ENCODE measurements at regions not wholly inside any gene's neighbourhood (a gene's known extent, or its start where the extent isn't known, plus 50 kb on each side); places are given as distances from the start of the nearest gene placed in this dataset.

GRCh38 chr4:28759064-28759463 lies 1898.4 kb downstream of the STIM2 start:
- CTCF ChIA-PET = no interaction called here
- POLR2A ChIA-PET = no interaction called here
- TF ChIP-seq, protein P1, sequence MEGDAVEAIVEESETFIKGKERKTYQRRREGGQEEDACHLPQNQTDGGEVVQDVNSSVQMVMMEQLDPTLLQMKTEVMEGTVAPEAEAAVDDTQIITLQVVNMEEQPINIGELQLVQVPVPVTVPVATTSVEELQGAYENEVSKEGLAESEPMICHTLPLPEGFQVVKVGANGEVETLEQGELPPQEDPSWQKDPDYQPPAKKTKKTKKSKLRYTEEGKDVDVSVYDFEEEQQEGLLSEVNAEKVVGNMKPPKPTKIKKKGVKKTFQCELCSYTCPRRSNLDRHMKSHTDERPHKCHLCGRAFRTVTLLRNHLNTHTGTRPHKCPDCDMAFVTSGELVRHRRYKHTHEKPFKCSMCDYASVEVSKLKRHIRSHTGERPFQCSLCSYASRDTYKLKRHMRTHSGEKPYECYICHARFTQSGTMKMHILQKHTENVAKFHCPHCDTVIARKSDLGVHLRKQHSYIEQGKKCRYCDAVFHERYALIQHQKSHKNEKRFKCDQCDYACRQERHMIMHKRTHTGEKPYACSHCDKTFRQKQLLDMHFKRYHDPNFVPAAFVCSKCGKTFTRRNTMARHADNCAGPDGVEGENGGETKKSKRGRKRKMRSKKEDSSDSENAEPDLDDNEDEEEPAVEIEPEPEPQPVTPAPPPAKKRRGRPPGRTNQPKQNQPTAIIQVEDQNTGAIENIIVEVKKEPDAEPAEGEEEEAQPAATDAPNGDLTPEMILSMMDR (IDR thresholded peaks at IDR 0.05; ENCODE audit: control extremely low read depth, extremely low read depth, low read depth, missing control alignments) = no peak

DNA sequence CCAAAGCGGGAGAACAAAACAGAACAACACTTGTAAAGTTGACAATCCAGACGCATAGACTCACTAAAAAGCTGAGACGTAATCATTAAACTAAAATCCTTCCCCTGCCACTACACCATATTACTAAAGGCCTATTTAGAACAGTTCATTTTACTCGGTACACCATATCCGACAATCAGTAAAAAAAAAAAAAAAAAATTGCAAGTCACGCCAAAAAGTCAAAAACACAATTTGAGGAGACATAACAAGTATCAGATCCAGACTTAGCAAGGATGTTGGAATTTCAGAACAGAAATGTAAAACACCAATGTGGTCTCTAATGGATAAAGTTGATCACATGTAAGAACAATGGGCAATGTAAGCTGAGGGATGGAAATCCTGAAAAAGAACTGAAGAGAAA lies 1899.4 kb downstream of the STIM2 start:
- POLR2A ChIA-PET = no interaction called here
- CTCF ChIA-PET = no interaction called here
- TF ChIP-seq, protein P1 (IDR thresholded peaks at IDR 0.05; ENCODE audit: control extremely low read depth, extremely low read depth, low read depth, missing control alignments) = no peak
- no peak for DNase-seq (ENCODE audit: extremely low spot score)

More at GRCh38 chr4:28759064-28759463, 1898.4 kb downstream of the STIM2 start:
- DNase-seq (ENCODE audit: extremely low spot score) = no peak

GRCh38 chr4:28772066-28772465 lies 1911.4 kb downstream of the STIM2 start:
- no peak for DNase-seq (ENCODE audit: extremely low spot score)
- ChIA-PET POLR2A (no interaction called here), CTCF (no interaction called here)
- TF ChIP-seq, protein P1 (IDR thresholded peaks at IDR 0.05; ENCODE audit: control extremely low read depth, extremely low read depth, low read depth, missing control alignments) = no peak

GRCh38 chr4:28772788-28773187 lies 1912.1 kb downstream of the STIM2 start:
- no peak for DNase-seq (ENCODE audit: extremely low spot score)
- TF ChIP-seq, protein P1 (IDR thresholded peaks at IDR 0.05; ENCODE audit: control extremely low read depth, extremely low read depth, low read depth, missing control alignments) = no peak
- CTCF ChIA-PET = no interaction called here
- POLR2A ChIA-PET = no interaction called here

DNA sequence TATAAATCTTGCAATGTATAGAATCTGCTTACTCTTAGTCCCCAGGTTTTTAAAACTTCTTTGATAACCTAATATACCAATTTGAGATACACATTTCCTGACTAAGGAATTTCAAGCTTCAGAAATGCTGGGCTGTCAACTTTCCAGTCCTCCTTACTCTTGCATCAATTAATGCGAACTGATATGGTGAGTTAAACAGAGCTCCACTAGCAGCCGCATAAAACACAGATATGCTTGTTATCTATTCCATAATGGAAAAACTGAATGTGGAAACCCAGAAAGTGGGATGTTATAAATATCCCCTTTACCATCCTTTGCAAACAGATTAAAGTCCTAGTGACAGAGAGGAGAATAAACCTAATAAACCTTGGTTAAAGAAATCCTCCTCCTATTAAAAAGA lies 1913.7 kb downstream of the STIM2 start:
- TF ChIP-seq, protein P1 (IDR thresholded peaks at IDR 0.05; ENCODE audit: control extremely low read depth, extremely low read depth, low read depth, missing control alignments) = no peak
- ChIA-PET POLR2A (no interaction called here), CTCF (no interaction called here)
- no peak for DNase-seq (ENCODE audit: extremely low spot score)

DNA sequence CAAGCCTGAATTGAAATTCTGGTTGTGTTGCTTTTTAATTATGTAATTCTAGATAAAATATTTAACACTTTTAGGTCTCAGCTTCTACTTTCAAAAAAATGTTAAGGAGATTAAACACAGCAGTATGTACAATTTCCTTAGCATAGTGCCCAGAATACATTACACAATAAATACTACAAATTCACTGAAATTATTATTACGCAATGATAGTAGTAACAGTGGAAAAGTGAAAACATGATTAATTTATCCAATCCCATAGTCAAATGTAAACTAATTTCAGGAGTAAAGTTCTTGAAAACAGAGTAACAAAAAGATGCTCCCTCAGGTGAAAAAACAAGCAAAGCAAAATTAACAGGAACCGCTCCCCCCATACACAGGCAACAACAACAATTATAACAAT lies 1915.4 kb downstream of the STIM2 start:
- TF ChIP-seq, protein P1 (IDR thresholded peaks at IDR 0.05; ENCODE audit: control extremely low read depth, extremely low read depth, low read depth, missing control alignments) = no peak
- no peak for DNase-seq (ENCODE audit: extremely low spot score)
- ChIA-PET POLR2A (no interaction called here), CTCF (no interaction called here)

- CTCF ChIA-PET = interaction anchor here (1.7 kb wide), 1 partner anchor 67 kb away, joined by 3 read pairs; no protein-coding TSS in a partner anchor
- DNase-seq (ENCODE audit: extremely low spot score) = no peak
- POLR2A ChIA-PET = no interaction called here
- TF ChIP-seq, protein P1 (IDR thresholded peaks at IDR 0.05; ENCODE audit: control extremely low read depth, extremely low read depth, low read depth, missing control alignments) = no peak
Measured at GRCh38 chr4:28784188-28784587, 1923.5 kb downstream of the STIM2 start.
